H9 (cell line): ENCODE measurements at regions not wholly inside any gene's neighbourhood (a gene's known extent, or its start where the extent isn't known, plus 50 kb on each side); places are given as distances from the start of the nearest gene placed in this dataset.
A peak's percentile ranks its signal among the peaks of the same experiment; 100 is the strongest.

ENCODE experiments used
- DNase-seq: peaks from one replicate; pipeline ENCODE4 v3.0.0-alpha.2; 2017
- H2AFZ ChIP-seq: one replicate; pipeline ENCODE4 v1.6.1; 2013; ENCODE audit warnings: mild to moderate bottlenecking, low read length, control low read depth, moderate library complexity
- H2AK5ac ChIP-seq: 2 replicates; pipeline ENCODE4 v1.6.1; 2013; ENCODE audit warnings: low read length, control low read depth, mixed read lengths; ENCODE audit not compliant: insufficient read length
- H2BK120ac ChIP-seq: one replicate; pipeline ENCODE4 v1.6.1; 2013; ENCODE audit warnings: low read depth, mild to moderate bottlenecking, low read length, control low read depth, inconsistent platforms; ENCODE audit not compliant: poor library complexity, severe bottlenecking
- H2BK12ac ChIP-seq: 2 replicates; pipeline ENCODE4 v1.6.1; 2013; ENCODE audit warnings: low read length, control low read depth, mixed read lengths, low read depth; ENCODE audit not compliant: insufficient read length
- H2BK15ac ChIP-seq: 2 replicates; pipeline ENCODE4 v1.6.1; 2013; ENCODE audit warnings: low read depth, low read length, control low read depth
- H2BK20ac ChIP-seq: one replicate; pipeline ENCODE4 v1.6.1; 2013; ENCODE audit warnings: low read depth, mild to moderate bottlenecking, low read length, control low read depth, inconsistent platforms; ENCODE audit not compliant: poor library complexity, severe bottlenecking
- H2BK5ac ChIP-seq: 2 replicates; pipeline ENCODE4 v1.6.1; 2013; ENCODE audit warnings: low read length, control low read depth, mixed read lengths; ENCODE audit not compliant: insufficient read length
- H3K14ac ChIP-seq: 2 replicates; pipeline ENCODE4 v1.6.1; 2013; ENCODE audit warnings: low read length, control low read depth; ENCODE audit not compliant: insufficient read depth
- H3K18ac ChIP-seq: 2 replicates; pipeline ENCODE4 v1.6.1; 2013; ENCODE audit warnings: low read depth, mild to moderate bottlenecking, mixed read lengths, low read length, control low read depth; ENCODE audit not compliant: insufficient read length
- H3K23ac ChIP-seq: 2 replicates; pipeline ENCODE4 v1.6.1; 2013; ENCODE audit warnings: low read length, control low read depth, mixed read lengths, low read depth; ENCODE audit not compliant: insufficient read length
- H3K23me2 ChIP-seq: 2 replicates; pipeline ENCODE4 v1.6.1; 2013; ENCODE audit warnings: low read depth, mild to moderate bottlenecking, mixed read lengths, low read length, control low read depth; ENCODE audit not compliant: insufficient read length, poor library complexity, severe bottlenecking
- H3K27ac ChIP-seq: 2 replicates; pipeline ENCODE4 v1.5.1; 2013; ENCODE audit warnings: low read length, control low read depth, mixed read lengths, low read depth; ENCODE audit not compliant: insufficient read length
- H3K27me3 ChIP-seq: 2 replicates; pipeline ENCODE4 v1.6.1; 2013; ENCODE audit warnings: low read length, control low read depth, inconsistent platforms; ENCODE audit not compliant: insufficient read depth
- H3K4ac ChIP-seq: 2 replicates; pipeline ENCODE4 v1.6.1; 2013; ENCODE audit warnings: low read depth, mild to moderate bottlenecking, control low read depth, inconsistent platforms, low read length, moderate library complexity
- H3K4me1 ChIP-seq: 2 replicates; pipeline ENCODE4 v1.6.1; 2013; ENCODE audit warnings: low read length, control low read depth, inconsistent platforms; ENCODE audit not compliant: insufficient read depth
- H3K4me2 ChIP-seq: 2 replicates; pipeline ENCODE4 v1.6.1; 2013; ENCODE audit warnings: low read length, control low read depth, mixed read lengths; ENCODE audit not compliant: insufficient read length, insufficient read depth
- H3K56ac ChIP-seq: 2 replicates; pipeline ENCODE4 v1.6.1; 2013; ENCODE audit warnings: low read depth, mild to moderate bottlenecking, mixed read lengths, low read length, control low read depth; ENCODE audit not compliant: insufficient read length
- H3K79me1 ChIP-seq: 2 replicates; pipeline ENCODE4 v1.6.1; 2013; ENCODE audit warnings: low read depth, mild to moderate bottlenecking, moderate library complexity, low read length, control low read depth, inconsistent platforms; ENCODE audit not compliant: insufficient read depth, poor library complexity, severe bottlenecking
- H3K79me2 ChIP-seq: 2 replicates; pipeline ENCODE4 v1.6.1; 2013; ENCODE audit warnings: low read length, control low read depth, inconsistent platforms; ENCODE audit not compliant: insufficient read depth
- H3K9ac ChIP-seq: 2 replicates; pipeline ENCODE4 v1.6.1; 2013; ENCODE audit warnings: low read length, control low read depth, mixed read lengths; ENCODE audit not compliant: insufficient read length; ENCODE audit errors: extremely low read depth
- H3K9me3 ChIP-seq: one replicate; pipeline ENCODE4 v1.6.1; 2013; ENCODE audit warnings: low read depth, low read length, inconsistent platforms; ENCODE audit not compliant: control insufficient read depth
- H3T11ph ChIP-seq: one replicate; pipeline ENCODE4 v1.6.1; 2013; ENCODE audit warnings: mild to moderate bottlenecking, low read length, control low read depth, inconsistent platforms
- H4K20me1 ChIP-seq: one replicate; pipeline ENCODE4 v1.6.1; 2013; ENCODE audit not compliant: control insufficient read depth, insufficient read length, insufficient read depth
- H4K5ac ChIP-seq: 2 replicates; pipeline ENCODE4 v1.6.1; 2013; ENCODE audit warnings: low read depth, mild to moderate bottlenecking, mixed read lengths, low read length, control low read depth; ENCODE audit not compliant: insufficient read length
- H4K8ac ChIP-seq: replicated peaks from 2 replicates; pipeline ENCODE4 v1.6.1; 2013; ENCODE audit warnings: low read length, control low read depth, mixed read lengths, low read depth; ENCODE audit not compliant: insufficient read length
- H4K91ac ChIP-seq: 2 replicates; pipeline ENCODE4 v1.6.1; 2013; ENCODE audit warnings: low read depth, mild to moderate bottlenecking, moderate library complexity, mixed read lengths, low read length, control low read depth; ENCODE audit not compliant: insufficient read length
- H3K27ac Mint-ChIP-seq, 3 experiments: 2 replicates in 2 of 3; 3 replicates in 1 of 3; pipeline ENCODE4 v1.8.0; 2020 to 2021; ENCODE audit warnings: mixed read lengths in 3 of 3, mild to moderate bottlenecking in 1 of 3, moderate library complexity in 1 of 3
- H3K27me3 Mint-ChIP-seq: 2 replicates; pipeline ENCODE4 v1.8.0; 2021; ENCODE audit warnings: low read depth, mild to moderate bottlenecking, moderate library complexity, mixed read lengths
- H3K36me3 Mint-ChIP-seq, 3 experiments: 2 replicates in 2 of 3; 3 replicates in 1 of 3; pipeline ENCODE4 v1.8.0; 2020 to 2021; ENCODE audit warnings: low read depth in 3 of 3, mixed read lengths in 3 of 3; ENCODE audit not compliant: insufficient read depth in 1 of 3
- H3K4me1 Mint-ChIP-seq, 2 experiments: 2 replicates each; pipeline ENCODE4 v1.8.0; 2020; ENCODE audit warnings: mixed read lengths in 2 of 2
- H3K4me3 Mint-ChIP-seq, 2 experiments: 2 replicates in 1 of 2; 3 replicates in 1 of 2; pipeline ENCODE4 v1.8.0; 2020 to 2021; ENCODE audit warnings: mild to moderate bottlenecking in 2 of 2, mixed read lengths in 2 of 2, moderate library complexity in 1 of 2
- H3K9me3 Mint-ChIP-seq, 2 experiments: 2 replicates in 1 of 2; 3 replicates in 1 of 2; pipeline ENCODE4 v1.8.0; 2020; ENCODE audit warnings: mild to moderate bottlenecking in 2 of 2, mixed read lengths in 2 of 2, moderate library complexity in 1 of 2
- WGBS: extraction: QIAGEN DNeasy Blood & Tissue Kit; methylation state at CpG from one replicate; pipeline ENCODE4 v1.1.7; 2013; ENCODE audit warnings: missing lambda C conversion rate, low lambda C conversion rate, mixed read lengths; ENCODE audit not compliant: insufficient read length; ENCODE audit errors: extremely low coverage; 5-methylcytosine and 5-hydroxymethylcytosine counted together
- TF ChIP-seq, protein P1 (sequence below): fragments of 200-600 bp; sonication (generic); conservative IDR thresholded peaks from 3 replicates; pipeline ENCODE4 v1.8.0; 2021; ENCODE audit warnings: antibody characterized with exemption, mild to moderate bottlenecking

- Histone ChIP-seq H3K9me3 (no peaks in the 10 kb centered on the region), H2BK15ac (no peak overlapping the region), H2AK5ac (no peak overlapping the region), H4K5ac (no peak overlapping the region), H3K27me3 (no peaks in the 10 kb centered on the region), H2AFZ (no peak overlapping the region), H3K27ac (no peak overlapping the region), H3K23ac (no peak overlapping the region), H2BK20ac (no peak overlapping the region), H2BK120ac (no peak overlapping the region), H2BK12ac (no peak overlapping the region), H3K4me1 (no peaks in the 10 kb centered on the region), H3K23me2 (no peaks in the 10 kb centered on the region), H3K14ac (no peak overlapping the region), H4K20me1 (no peaks in the 10 kb centered on the region), H3K79me1 (no peaks in the 10 kb centered on the region), H3K18ac (no peak overlapping the region), H3K9ac (no peak overlapping the region), H3K4me2 (no peak overlapping the region), H4K8ac (no peak overlapping the region), H3K79me2 (no peaks in the 10 kb centered on the region), H3T11ph (no peak overlapping the region), H2BK5ac (no peak overlapping the region), H3K56ac (no peak overlapping the region), H4K91ac (no peak overlapping the region), H3K4ac (no peak overlapping the region)
- Mint-ChIP-seq H3K4me3 (no peak overlapping the region), H3K36me3 (peaks cover 0 to 11% (median 4%) of the 10 kb centered on the region in 3 experiments; a peak in 4 of 7 replicates), H3K27me3 (peaks cover 2% of the 10 kb centered on the region; the same call in 1 of the 2 replicates), H3K4me1 (peaks cover 5 to 6% of the 10 kb centered on the region in 2 experiments), H3K9me3 (peaks cover 10 to 22% of the 10 kb centered on the region in 2 experiments), H3K27ac (peak overlapping the region in 1 of 3 experiments; percentile 52; a peak in 1 of 7 replicates)
- no peak for DNase-seq
- TF ChIP-seq, protein P1, sequence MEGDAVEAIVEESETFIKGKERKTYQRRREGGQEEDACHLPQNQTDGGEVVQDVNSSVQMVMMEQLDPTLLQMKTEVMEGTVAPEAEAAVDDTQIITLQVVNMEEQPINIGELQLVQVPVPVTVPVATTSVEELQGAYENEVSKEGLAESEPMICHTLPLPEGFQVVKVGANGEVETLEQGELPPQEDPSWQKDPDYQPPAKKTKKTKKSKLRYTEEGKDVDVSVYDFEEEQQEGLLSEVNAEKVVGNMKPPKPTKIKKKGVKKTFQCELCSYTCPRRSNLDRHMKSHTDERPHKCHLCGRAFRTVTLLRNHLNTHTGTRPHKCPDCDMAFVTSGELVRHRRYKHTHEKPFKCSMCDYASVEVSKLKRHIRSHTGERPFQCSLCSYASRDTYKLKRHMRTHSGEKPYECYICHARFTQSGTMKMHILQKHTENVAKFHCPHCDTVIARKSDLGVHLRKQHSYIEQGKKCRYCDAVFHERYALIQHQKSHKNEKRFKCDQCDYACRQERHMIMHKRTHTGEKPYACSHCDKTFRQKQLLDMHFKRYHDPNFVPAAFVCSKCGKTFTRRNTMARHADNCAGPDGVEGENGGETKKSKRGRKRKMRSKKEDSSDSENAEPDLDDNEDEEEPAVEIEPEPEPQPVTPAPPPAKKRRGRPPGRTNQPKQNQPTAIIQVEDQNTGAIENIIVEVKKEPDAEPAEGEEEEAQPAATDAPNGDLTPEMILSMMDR = no peak
- WGBS = no CpG with 5 or more reads among the region's 11 CpGs
Observed at GRCh38 chr7:98483964-98484545, 83.2 kb upstream of the BAIAP2L1 start.
